T1000 (cell line): ENCODE measurements at regions not wholly inside any gene's neighbourhood (a gene's known extent, or its start where the extent isn't known, plus 50 kb on each side); places are given as distances from the start of the nearest gene placed in this dataset.

Source experiments
- DNase-seq: peaks from one replicate; lab custom pipeline; 2025; ENCODE audit warnings: mixed read lengths; lab: John Stamatoyannopoulos, UW

DNA sequence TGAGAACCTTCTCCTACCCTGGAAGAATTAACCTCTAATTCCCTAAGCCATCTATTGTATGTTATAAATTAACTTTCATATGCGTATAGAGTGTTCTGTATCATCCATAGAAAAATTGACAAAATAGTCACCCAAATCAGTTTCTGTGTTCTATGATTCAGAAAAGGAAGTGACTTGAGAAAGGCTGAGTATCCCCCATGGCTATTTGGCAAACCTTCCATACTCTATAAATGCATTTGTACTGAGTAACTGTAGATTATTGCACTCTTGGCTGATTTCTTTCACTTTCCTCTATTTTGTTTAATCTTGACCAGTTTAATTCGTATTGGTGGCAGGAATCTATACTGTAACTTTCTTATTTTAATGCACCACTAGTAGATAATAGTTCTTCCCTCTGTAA lies 182.2 kb downstream of the HTR7 start:
- peak; percentile 3 for DNase-seq
